ENCODE measurements at regions not wholly inside any gene's neighbourhood (a gene's known extent, or its start where the extent isn't known, plus 50 kb on each side); places are given as distances from the start of the nearest gene placed in this dataset.

DNA sequence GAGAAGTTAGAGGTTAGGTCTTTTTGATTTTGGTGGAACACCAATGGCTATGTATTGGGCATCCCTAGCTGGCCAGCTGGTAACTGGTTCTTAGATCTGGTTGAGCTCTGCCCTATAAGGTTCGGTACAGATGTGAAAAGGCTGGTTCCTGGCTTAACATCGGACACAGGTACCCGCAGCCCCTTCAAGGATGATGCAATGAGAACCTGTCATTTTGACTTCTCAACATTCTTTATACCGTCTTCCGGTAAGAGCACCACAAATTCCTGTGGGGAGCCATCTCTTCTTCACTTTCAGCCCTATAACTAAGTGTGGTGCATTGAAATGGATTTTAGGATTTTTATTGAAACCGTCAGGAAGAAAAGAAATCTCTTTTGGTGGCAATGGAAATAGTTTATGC, 222.8 kb downstream of the ADAMTS9 start:
- Mint-ChIP-seq H3K27me3 (peaks cover 16% of the 10 kb centered on the region), H3K4me3 (no peak overlapping the region), H3K27ac (no peak overlapping the region), H3K4me1 (ENCODE audit: low read depth) (no peaks in the 10 kb centered on the region), H3K36me3 (no peaks in the 10 kb centered on the region), H3K9me3 (no peaks in the 10 kb centered on the region)
- intact Hi-C loops (cut with micrococcal nuclease), result no loop called here
- CTCF ChIA-PET, result interaction anchor here (0.6 to 2.9 kb wide), 3 partner anchors 17 to 434 kb away, joined by 3 to 16 read pairs (median 4); no protein-coding TSS in a partner anchor
- POLR2A ChIA-PET, result no interaction called here
- DNase-seq, result no peak

- no peak for DNase-seq
- Mint-ChIP-seq H3K4me3 (no peak overlapping the region), H3K9me3 (no peaks in the 10 kb centered on the region), H3K27me3 (peaks cover 14% of the 10 kb centered on the region), H3K36me3 (no peaks in the 10 kb centered on the region), H3K4me1 (ENCODE audit: low read depth) (no peaks in the 10 kb centered on the region), H3K27ac (no peak overlapping the region)
- intact Hi-C loops (cut with micrococcal nuclease), result no loop called here
- ChIA-PET CTCF (interaction anchor here (0.9 to 2.9 kb wide), 6 partner anchors 11 to 433 kb away, joined by 3 to 16 read pairs (median 6); no protein-coding TSS in a partner anchor), POLR2A (no interaction called here)
These were observed 223.8 kb downstream of the ADAMTS9 start for GRCh38 chr3:64463981-64464380.

DNA sequence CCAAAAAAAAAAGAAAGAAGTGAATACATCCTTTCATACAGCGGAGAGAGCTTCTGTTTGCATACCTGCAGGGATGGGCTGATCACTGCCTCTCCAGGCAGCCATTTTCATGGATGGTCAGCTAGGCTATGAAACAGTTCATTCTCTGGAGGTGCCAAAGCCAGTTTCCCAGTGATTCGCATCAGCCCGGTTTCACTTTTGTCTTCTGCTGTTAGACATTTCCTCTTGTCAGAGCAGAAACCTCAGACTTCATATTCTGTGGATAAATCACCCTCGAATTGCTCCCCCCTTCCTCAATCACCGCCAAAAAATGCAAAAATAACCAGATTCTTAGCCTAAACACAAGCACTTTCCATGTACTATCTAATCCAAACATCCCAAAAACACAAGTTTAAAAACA, 225.6 kb downstream of the ADAMTS9 start:
- Mint-ChIP-seq H3K9me3 (no peaks in the 10 kb centered on the region), H3K4me1 (ENCODE audit: low read depth) (no peaks in the 10 kb centered on the region), H3K27ac (no peak overlapping the region), H3K27me3 (peaks cover 11% of the 10 kb centered on the region), H3K36me3 (no peaks in the 10 kb centered on the region), H3K4me3 (no peak overlapping the region)
- POLR2A ChIA-PET, result no interaction called here
- CTCF ChIA-PET, result interaction anchor here (0.6 to 2.9 kb wide), 5 partner anchors 13 to 1111 kb away, joined by 4 to 16 read pairs (median 9); partner anchors contain the start of gene PSMD6
- DNase-seq, result no peak
- intact Hi-C loops (cut with micrococcal nuclease), result no loop called here

DNA sequence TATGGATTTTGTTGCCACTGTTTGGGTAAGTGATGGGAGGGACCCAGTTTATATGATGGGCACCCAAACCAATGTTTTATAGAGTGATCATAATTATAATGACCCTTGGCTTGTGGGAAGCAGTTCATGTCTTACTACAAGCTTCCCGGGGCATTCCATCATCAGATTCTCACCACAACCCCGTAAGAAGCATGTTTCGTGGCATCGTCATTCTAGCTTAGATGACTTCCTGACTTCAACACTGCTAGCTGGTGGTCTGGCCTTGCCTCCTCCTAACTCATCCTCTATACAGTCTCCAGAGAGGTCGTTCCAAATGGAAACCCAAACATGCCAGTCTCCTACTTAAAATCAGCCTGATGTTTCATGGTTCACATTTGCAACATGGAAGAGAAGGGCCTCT, 226.9 kb downstream of the ADAMTS9 start:
- ChIA-PET POLR2A (no interaction called here), CTCF (interaction anchor here (0.7 kb wide), 1 partner anchor 19 kb away, joined by 3 read pairs; no protein-coding TSS in a partner anchor)
- H3K27me3 Mint-ChIP-seq, result peaks cover 10% of the 10 kb centered on the region
- no peak overlapping the region for H3K27ac Mint-ChIP-seq
- no peak overlapping the region for H3K4me3 Mint-ChIP-seq
- no peak for DNase-seq
- no peaks in the 10 kb centered on the region for H3K36me3 Mint-ChIP-seq
- intact Hi-C loops (cut with micrococcal nuclease), result no loop called here
- no peaks in the 10 kb centered on the region for H3K4me1 Mint-ChIP-seq (ENCODE audit: low read depth)
- no peaks in the 10 kb centered on the region for H3K9me3 Mint-ChIP-seq

DNA sequence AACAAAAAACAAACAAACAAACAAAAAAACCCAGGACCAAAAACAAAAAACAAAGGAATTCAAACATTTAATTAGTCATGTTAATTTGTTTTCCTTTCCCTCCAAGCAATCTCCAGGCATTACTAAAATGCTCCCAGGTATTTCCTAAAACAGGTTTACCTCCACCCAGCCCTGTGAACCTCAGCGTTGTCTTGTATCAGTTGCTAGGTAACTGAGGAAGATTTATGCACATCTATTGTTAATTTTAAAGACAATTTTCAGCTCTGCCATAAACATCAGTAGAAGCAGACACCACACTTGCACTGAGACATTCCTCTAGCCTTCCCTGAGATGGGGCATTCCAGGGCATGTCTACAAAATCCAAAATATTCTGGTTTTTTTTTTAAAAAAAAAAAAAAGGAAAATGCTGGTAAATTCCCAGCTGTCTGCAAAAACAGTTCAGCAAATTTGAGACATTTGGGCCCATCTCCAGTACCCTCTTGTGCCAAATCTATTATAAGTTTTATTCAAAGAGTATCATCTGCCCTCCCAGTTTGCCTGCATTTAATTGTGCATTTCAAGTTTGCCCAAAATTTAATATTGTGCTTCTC, 227.6 kb downstream of the ADAMTS9 start:
- Mint-ChIP-seq H3K9me3 (no peaks in the 10 kb centered on the region), H3K27me3 (peaks cover 9% of the 10 kb centered on the region), H3K27ac (no peak overlapping the region), H3K4me1 (ENCODE audit: low read depth) (no peaks in the 10 kb centered on the region), H3K4me3 (no peak overlapping the region), H3K36me3 (no peaks in the 10 kb centered on the region)
- intact Hi-C loops (cut with micrococcal nuclease), result no loop called here
- ChIA-PET CTCF (interaction anchor here (0.7 to 1.2 kb wide), 2 partner anchors 18 to 429 kb away, joined by 3 read pairs; no protein-coding TSS in a partner anchor), POLR2A (no interaction called here)
- DNase-seq, result no peak

DNA sequence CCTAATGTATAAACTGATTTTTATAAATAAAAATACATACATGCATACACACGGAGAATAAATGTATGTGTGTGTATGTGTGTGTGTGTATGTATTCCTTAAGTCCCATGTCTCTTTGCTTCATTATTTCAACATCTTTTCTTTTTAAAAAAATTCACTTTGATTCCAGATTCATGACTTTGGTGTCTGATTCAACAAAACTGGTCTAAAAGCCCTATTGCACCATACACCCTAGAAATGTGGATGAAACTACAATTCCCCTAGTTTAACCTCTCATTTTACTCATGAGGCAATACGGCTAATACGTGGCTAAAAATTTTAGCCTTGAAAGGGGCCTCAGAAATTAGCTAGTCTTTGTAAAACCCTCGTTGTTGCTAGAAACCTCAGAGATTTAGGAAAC, 228.1 kb downstream of the ADAMTS9 start:
- Mint-ChIP-seq H3K4me3 (no peak overlapping the region), H3K36me3 (no peaks in the 10 kb centered on the region), H3K9me3 (no peaks in the 10 kb centered on the region), H3K27me3 (peaks cover 7% of the 10 kb centered on the region), H3K4me1 (ENCODE audit: low read depth) (no peaks in the 10 kb centered on the region), H3K27ac (no peak overlapping the region)
- POLR2A ChIA-PET, result no interaction called here
- intact Hi-C loops (cut with micrococcal nuclease), result no loop called here
- CTCF ChIA-PET, result interaction anchor here (1.2 kb wide), 1 partner anchor 428 kb away, joined by 3 read pairs; no protein-coding TSS in a partner anchor
- no peak for DNase-seq

GRCh38 chr3:64457811-64458210, 230.0 kb downstream of the ADAMTS9 start:
- ChIA-PET POLR2A (no interaction called here), CTCF (no interaction called here)
- no peak overlapping the region for H3K27ac Mint-ChIP-seq
- intact Hi-C loops (cut with micrococcal nuclease), result no loop called here
- H3K36me3 Mint-ChIP-seq, result no peaks in the 10 kb centered on the region
- no peaks in the 10 kb centered on the region for H3K9me3 Mint-ChIP-seq
- DNase-seq, result no peak
- no peaks in the 10 kb centered on the region for H3K4me1 Mint-ChIP-seq (ENCODE audit: low read depth)
- H3K4me3 Mint-ChIP-seq, result no peak overlapping the region
- peaks cover 6% of the 10 kb centered on the region for H3K27me3 Mint-ChIP-seq

- Mint-ChIP-seq H3K9me3 (no peaks in the 10 kb centered on the region), H3K4me3 (no peak overlapping the region), H3K27ac (no peak overlapping the region), H3K4me1 (ENCODE audit: low read depth) (no peaks in the 10 kb centered on the region), H3K36me3 (no peaks in the 10 kb centered on the region), H3K27me3 (peaks cover 7% of the 10 kb centered on the region)
- ChIA-PET CTCF (no interaction called here), POLR2A (no interaction called here)
- no peak for DNase-seq
- intact Hi-C loops (cut with micrococcal nuclease), result no loop called here
These were observed 231.1 kb downstream of the ADAMTS9 start for GRCh38 chr3:64456674-64457073.

DNA sequence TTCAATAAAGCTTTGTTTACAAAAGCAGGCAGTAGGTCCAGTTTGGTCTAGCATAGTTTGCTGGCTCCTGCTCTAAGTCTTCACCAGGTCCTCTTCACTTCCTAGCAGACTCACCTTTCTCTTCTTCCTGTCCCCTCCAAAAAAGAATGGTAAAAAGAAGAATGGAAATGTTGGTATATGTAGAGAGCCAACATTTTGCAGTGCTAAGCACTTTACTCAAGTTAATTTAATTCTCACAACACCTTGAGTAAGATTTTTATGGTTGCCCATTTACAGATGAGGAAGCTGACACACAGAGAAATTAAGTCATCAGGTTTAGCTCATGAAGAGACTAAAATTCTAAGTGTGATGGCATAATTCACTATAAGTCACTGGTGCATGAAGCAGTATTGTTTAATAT, 230.1 kb upstream of the PRICKLE2 start:
- Mint-ChIP-seq H3K36me3 (no peaks in the 10 kb centered on the region), H3K27ac (no peak overlapping the region), H3K4me1 (ENCODE audit: low read depth) (no peaks in the 10 kb centered on the region), H3K27me3 (peaks cover 11% of the 10 kb centered on the region), H3K9me3 (no peaks in the 10 kb centered on the region), H3K4me3 (no peak overlapping the region)
- ChIA-PET CTCF (no interaction called here), POLR2A (no interaction called here)
- DNase-seq, result no peak
- intact Hi-C loops (cut with micrococcal nuclease), result no loop called here

GRCh38 chr3:64454768-64455167, 229.5 kb upstream of the PRICKLE2 start:
- Mint-ChIP-seq H3K36me3 (no peaks in the 10 kb centered on the region), H3K27me3 (peaks cover 11% of the 10 kb centered on the region), H3K27ac (no peak overlapping the region), H3K9me3 (no peaks in the 10 kb centered on the region), H3K4me3 (no peak overlapping the region), H3K4me1 (ENCODE audit: low read depth) (no peaks in the 10 kb centered on the region)
- intact Hi-C loops (cut with micrococcal nuclease), result no loop called here
- CTCF ChIA-PET, result no interaction called here
- no peak for DNase-seq
- POLR2A ChIA-PET, result no interaction called here

GRCh38 chr3:64454179-64454578, 228.9 kb upstream of the PRICKLE2 start:
- Mint-ChIP-seq H3K9me3 (no peaks in the 10 kb centered on the region), H3K36me3 (no peaks in the 10 kb centered on the region), H3K4me3 (no peak overlapping the region), H3K4me1 (ENCODE audit: low read depth) (no peaks in the 10 kb centered on the region), H3K27me3 (peaks cover 11% of the 10 kb centered on the region), H3K27ac (no peak overlapping the region)
- no peak for DNase-seq
- intact Hi-C loops (cut with micrococcal nuclease), result no loop called here
- ChIA-PET POLR2A (no interaction called here), CTCF (no interaction called here)

GRCh38 chr3:64451283-64452012, 226.2 kb upstream of the PRICKLE2 start:
- H3K4me1 Mint-ChIP-seq (ENCODE audit: low read depth), result no peaks in the 10 kb centered on the region
- no peak for DNase-seq
- ChIA-PET POLR2A (no interaction called here), CTCF (no interaction called here)
- H3K36me3 Mint-ChIP-seq, result no peaks in the 10 kb centered on the region
- intact Hi-C loops (cut with micrococcal nuclease), result no loop called here
- H3K27me3 Mint-ChIP-seq, result peaks cover 19% of the 10 kb centered on the region
- no peak overlapping the region for H3K27ac Mint-ChIP-seq
- no peak overlapping the region for H3K4me3 Mint-ChIP-seq
- H3K9me3 Mint-ChIP-seq, result no peaks in the 10 kb centered on the region

DNA sequence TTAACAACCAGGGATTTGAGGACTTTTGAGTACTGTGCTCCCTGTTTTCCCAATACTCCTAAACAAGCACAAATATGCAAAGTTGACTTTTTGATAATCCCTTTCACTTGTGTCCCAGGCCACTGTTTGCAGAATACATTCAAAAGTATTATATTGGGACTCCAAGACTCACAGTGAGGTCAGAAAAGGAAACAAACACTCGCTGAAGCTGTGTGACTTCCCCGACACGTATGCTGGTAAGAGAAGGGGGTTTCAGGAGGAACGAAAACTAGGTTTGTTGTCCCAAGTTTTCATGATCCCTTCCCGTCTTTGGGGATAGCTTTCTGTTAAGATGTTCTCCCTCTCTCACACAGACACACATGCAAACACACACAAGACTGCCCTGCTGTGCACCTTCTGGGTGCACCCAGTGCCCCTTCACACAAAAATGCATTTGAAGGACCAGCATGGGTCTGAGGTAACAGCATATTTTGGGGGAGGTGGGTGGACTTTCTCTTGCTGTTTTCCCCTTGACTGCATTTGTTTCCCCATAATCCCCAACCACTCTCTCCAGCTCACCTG, 225.2 kb upstream of the PRICKLE2 start:
- Mint-ChIP-seq H3K4me3 (no peak overlapping the region), H3K27me3 (peaks cover 23% of the 10 kb centered on the region), H3K9me3 (no peaks in the 10 kb centered on the region), H3K4me1 (ENCODE audit: low read depth) (no peaks in the 10 kb centered on the region), H3K36me3 (no peaks in the 10 kb centered on the region), H3K27ac (no peak overlapping the region)
- CTCF ChIA-PET, result no interaction called here
- no peak for DNase-seq
- intact Hi-C loops (cut with micrococcal nuclease), result no loop called here
- POLR2A ChIA-PET, result no interaction called here

Data from activated CD4-positive, alpha-beta memory T cell treated with anti-CD3 and anti-CD28 coated beads for 36 hours (primary cell).